ENCODE measurements at regions not wholly inside any gene's neighbourhood (a gene's known extent, or its start where the extent isn't known, plus 50 kb on each side); places are given as distances from the start of the nearest gene placed in this dataset.

DNA sequence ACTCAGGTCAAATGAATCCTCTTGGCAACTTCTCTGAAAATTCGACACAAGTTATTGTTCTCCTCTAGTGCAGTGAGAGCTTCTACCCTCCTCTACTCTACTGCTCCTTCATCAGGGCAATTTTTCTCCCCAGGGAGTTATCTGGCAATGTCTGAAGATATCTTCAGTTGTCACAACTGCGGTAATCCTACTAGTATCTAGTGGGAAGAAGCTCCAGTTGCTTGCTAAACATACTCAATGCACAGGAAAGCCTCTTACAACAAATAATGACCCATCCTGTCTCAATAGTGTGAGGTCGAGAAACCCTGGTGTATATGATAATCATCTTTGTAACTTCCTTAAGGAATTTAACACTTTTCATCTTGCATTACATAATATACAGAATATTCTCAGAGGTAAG is 1147.6 kb downstream of the IGSF11 start:
- Histone ChIP-seq H3K4me1 (ENCODE audit: insufficient read depth) (peaks cover 8% of the 10 kb centered on the region; the same call in 1 of the 2 replicates), H3K27ac (ENCODE audit: low read depth) (no peak overlapping the region), H4K20me1 (replicated peaks; ENCODE audit: insufficient read depth) (no peaks in the 10 kb centered on the region), H3F3A (replicated peaks; ENCODE audit: low read depth) (no peaks in the 10 kb centered on the region), H3K4me2 (no peak overlapping the region), H2AFZ (no peak overlapping the region), H3K27me3 (ENCODE audit: insufficient read depth) (no peaks in the 10 kb centered on the region), H3K36me3 (ENCODE audit: insufficient read depth) (no peaks in the 10 kb centered on the region), H3K9me2 (ENCODE audit: insufficient read depth) (no peaks in the 10 kb centered on the region; the same call in 1 of the 2 replicates), H3K4me3 (no peak overlapping the region), H3K79me2 (replicated peaks; ENCODE audit: insufficient read depth) (no peaks in the 10 kb centered on the region)
- Mint-ChIP-seq H3K4me1 (peaks cover 6% of the 10 kb centered on the region), H3K27ac (no peak overlapping the region), H3K4me3 (no peak overlapping the region), H3K27me3 (ENCODE audit: insufficient read depth, low read depth, poor library complexity) (no peaks in the 10 kb centered on the region), H3K9me3 (no peaks in the 10 kb centered on the region), H3K36me3 (ENCODE audit: low read depth) (no peaks in the 10 kb centered on the region)
- DNase-seq (ENCODE audit: low spot score) (no peak), ATAC-seq (no peak)
- TF ChIP-seq, protein P1, sequence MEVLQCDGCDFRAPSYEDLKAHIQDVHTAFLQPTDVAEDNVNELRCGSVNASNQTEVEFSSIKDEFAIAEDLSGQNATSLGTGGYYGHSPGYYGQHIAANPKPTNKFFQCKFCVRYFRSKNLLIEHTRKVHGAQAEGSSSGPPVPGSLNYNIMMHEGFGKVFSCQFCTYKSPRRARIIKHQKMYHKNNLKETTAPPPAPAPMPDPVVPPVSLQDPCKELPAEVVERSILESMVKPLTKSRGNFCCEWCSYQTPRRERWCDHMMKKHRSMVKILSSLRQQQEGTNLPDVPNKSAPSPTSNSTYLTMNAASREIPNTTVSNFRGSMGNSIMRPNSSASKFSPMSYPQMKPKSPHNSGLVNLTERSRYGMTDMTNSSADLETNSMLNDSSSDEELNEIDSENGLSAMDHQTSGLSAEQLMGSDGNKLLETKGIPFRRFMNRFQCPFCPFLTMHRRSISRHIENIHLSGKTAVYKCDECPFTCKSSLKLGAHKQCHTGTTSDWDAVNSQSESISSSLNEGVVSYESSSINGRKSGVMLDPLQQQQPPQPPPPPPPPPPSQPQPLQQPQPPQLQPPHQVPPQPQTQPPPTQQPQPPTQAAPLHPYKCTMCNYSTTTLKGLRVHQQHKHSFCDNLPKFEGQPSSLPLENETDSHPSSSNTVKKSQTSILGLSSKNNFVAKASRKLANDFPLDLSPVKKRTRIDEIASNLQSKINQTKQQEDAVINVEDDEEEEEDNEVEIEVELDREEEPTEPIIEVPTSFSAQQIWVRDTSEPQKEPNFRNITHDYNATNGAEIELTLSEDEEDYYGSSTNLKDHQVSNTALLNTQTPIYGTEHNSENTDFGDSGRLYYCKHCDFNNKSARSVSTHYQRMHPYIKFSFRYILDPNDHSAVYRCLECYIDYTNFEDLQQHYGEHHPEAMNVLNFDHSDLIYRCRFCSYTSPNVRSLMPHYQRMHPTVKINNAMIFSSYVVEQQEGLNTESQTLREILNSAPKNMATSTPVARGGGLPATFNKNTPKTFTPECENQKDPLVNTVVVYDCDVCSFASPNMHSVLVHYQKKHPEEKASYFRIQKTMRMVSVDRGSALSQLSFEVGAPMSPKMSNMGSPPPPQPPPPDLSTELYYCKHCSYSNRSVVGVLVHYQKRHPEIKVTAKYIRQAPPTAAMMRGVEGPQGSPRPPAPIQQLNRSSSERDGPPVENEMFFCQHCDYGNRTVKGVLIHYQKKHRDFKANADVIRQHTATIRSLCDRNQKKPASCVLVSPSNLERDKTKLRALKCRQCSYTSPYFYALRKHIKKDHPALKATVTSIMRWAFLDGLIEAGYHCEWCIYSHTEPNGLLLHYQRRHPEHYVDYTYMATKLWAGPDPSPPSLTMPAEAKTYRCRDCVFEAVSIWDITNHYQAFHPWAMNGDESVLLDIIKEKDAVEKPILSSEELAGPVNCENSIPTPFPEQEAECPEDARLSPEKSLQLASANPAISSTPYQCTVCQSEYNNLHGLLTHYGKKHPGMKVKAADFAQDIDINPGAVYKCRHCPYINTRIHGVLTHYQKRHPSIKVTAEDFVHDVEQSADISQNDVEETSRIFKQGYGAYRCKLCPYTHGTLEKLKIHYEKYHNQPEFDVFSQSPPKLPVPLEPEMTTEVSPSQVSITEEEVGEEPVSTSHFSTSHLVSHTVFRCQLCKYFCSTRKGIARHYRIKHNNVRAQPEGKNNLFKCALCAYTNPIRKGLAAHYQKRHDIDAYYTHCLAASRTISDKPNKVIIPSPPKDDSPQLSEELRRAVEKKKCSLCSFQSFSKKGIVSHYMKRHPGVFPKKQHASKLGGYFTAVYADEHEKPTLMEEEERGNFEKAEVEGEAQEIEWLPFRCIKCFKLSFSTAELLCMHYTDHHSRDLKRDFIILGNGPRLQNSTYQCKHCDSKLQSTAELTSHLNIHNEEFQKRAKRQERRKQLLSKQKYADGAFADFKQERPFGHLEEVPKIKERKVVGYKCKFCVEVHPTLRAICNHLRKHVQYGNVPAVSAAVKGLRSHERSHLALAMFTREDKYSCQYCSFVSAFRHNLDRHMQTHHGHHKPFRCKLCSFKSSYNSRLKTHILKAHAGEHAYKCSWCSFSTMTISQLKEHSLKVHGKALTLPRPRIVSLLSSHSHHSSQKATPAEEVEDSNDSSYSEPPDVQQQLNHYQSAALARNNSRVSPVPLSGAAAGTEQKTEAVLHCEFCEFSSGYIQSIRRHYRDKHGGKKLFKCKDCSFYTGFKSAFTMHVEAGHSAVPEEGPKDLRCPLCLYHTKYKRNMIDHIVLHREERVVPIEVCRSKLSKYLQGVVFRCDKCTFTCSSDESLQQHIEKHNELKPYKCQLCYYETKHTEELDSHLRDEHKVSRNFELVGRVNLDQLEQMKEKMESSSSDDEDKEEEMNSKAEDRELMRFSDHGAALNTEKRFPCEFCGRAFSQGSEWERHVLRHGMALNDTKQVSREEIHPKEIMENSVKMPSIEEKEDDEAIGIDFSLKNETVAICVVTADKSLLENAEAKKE (CRISPR knock-in tag; IDR thresholded peaks at IDR 0.05) = no peak
- TF ChIP-seq NANOG (IDR thresholded peaks at IDR 0.05; ENCODE audit: borderline replicate concordance) (no peak), STAT1 (IDR thresholded peaks at IDR 0.05; ENCODE audit: unreplicated experiment) (no peak), EZH2phosphoT487 (IDR thresholded peaks at IDR 0.05; ENCODE audit: unreplicated experiment) (no peak), POLR2AphosphoS5 (IDR thresholded peaks at IDR 0.05; ENCODE audit: low read depth) (no peak), ZNF114 (CRISPR knock-in tag; IDR thresholded peaks at IDR 0.05) (no peak), JUNB (IDR thresholded peaks at IDR 0.05; ENCODE audit: unreplicated experiment) (no peak), CREB1 (CRISPR knock-in tag; IDR thresholded peaks at IDR 0.05; ENCODE audit: low read depth) (no peak), EZH2 (IDR thresholded peaks at IDR 0.05; ENCODE audit: low read depth, unreplicated experiment) (no peak), ZNF331 (CRISPR knock-in tag; IDR thresholded peaks at IDR 0.05; ENCODE audit: low read depth) (no peak)
- TF ChIP-seq, protein P2, sequence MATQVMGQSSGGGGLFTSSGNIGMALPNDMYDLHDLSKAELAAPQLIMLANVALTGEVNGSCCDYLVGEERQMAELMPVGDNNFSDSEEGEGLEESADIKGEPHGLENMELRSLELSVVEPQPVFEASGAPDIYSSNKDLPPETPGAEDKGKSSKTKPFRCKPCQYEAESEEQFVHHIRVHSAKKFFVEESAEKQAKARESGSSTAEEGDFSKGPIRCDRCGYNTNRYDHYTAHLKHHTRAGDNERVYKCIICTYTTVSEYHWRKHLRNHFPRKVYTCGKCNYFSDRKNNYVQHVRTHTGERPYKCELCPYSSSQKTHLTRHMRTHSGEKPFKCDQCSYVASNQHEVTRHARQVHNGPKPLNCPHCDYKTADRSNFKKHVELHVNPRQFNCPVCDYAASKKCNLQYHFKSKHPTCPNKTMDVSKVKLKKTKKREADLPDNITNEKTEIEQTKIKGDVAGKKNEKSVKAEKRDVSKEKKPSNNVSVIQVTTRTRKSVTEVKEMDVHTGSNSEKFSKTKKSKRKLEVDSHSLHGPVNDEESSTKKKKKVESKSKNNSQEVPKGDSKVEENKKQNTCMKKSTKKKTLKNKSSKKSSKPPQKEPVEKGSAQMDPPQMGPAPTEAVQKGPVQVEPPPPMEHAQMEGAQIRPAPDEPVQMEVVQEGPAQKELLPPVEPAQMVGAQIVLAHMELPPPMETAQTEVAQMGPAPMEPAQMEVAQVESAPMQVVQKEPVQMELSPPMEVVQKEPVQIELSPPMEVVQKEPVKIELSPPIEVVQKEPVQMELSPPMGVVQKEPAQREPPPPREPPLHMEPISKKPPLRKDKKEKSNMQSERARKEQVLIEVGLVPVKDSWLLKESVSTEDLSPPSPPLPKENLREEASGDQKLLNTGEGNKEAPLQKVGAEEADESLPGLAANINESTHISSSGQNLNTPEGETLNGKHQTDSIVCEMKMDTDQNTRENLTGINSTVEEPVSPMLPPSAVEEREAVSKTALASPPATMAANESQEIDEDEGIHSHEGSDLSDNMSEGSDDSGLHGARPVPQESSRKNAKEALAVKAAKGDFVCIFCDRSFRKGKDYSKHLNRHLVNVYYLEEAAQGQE (IDR thresholded peaks at IDR 0.05; ENCODE audit: unreplicated experiment) = no peak
- TF ChIP-seq, protein P3, sequence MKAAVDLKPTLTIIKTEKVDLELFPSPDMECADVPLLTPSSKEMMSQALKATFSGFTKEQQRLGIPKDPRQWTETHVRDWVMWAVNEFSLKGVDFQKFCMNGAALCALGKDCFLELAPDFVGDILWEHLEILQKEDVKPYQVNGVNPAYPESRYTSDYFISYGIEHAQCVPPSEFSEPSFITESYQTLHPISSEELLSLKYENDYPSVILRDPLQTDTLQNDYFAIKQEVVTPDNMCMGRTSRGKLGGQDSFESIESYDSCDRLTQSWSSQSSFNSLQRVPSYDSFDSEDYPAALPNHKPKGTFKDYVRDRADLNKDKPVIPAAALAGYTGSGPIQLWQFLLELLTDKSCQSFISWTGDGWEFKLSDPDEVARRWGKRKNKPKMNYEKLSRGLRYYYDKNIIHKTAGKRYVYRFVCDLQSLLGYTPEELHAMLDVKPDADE (IDR thresholded peaks at IDR 0.05) = no peak
- TF ChIP-seq, protein P4, sequence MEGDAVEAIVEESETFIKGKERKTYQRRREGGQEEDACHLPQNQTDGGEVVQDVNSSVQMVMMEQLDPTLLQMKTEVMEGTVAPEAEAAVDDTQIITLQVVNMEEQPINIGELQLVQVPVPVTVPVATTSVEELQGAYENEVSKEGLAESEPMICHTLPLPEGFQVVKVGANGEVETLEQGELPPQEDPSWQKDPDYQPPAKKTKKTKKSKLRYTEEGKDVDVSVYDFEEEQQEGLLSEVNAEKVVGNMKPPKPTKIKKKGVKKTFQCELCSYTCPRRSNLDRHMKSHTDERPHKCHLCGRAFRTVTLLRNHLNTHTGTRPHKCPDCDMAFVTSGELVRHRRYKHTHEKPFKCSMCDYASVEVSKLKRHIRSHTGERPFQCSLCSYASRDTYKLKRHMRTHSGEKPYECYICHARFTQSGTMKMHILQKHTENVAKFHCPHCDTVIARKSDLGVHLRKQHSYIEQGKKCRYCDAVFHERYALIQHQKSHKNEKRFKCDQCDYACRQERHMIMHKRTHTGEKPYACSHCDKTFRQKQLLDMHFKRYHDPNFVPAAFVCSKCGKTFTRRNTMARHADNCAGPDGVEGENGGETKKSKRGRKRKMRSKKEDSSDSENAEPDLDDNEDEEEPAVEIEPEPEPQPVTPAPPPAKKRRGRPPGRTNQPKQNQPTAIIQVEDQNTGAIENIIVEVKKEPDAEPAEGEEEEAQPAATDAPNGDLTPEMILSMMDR (conservative IDR thresholded peaks at IDR 0.05; ENCODE audit: low read depth in 2 of 2) = no peak

All from GM23338 (cell line).